GM12892 (cell line): ENCODE measurements at regions not wholly inside any gene's neighbourhood (a gene's known extent, or its start where the extent isn't known, plus 50 kb on each side); places are given as distances from the start of the nearest gene placed in this dataset.

ENCODE experiments used
- POLR2A ChIP-seq: IDR thresholded peaks from 2 replicates; pipeline ENCODE4 v1.6.1; 2011; ENCODE audit warnings: low read depth, low read length, control low read depth
- POLR2AphosphoS5 ChIP-seq: IDR thresholded peaks from 2 replicates; pipeline ENCODE4 v1.6.1; 2011; ENCODE audit warnings: low read depth, low read length, control low read depth
- TAF1 ChIP-seq: IDR thresholded peaks from 2 replicates; pipeline ENCODE4 v1.6.1; 2011; ENCODE audit warnings: low read depth, mild to moderate bottlenecking, control low read depth, low read length, borderline replicate concordance

- TF ChIP-seq POLR2AphosphoS5 (no peak), POLR2A (no peak), TAF1 (no peak)
Observed at GRCh38 chr4:92050875-92051274, 252.9 kb upstream of the GRID2 start.
